HL-60 (cell line): ENCODE measurements at regions not wholly inside any gene's neighbourhood (a gene's known extent, or its start where the extent isn't known, plus 50 kb on each side); places are given as distances from the start of the nearest gene placed in this dataset.

Experiments
- DNase-seq, 2 experiments: peaks; one replicate each; pipeline ENCODE4 v3.0.0-alpha.2; 2010 to 2020; ENCODE audit warnings: low read depth in 1 of 2, low spot score in 1 of 2
- H3K27ac ChIP-seq: fragments of 250-450 bp; sonication (Bioruptor Pico); replicated peaks from 2 replicates; pipeline ENCODE4 v1.5.1; 2020; ENCODE audit warnings: mild to moderate bottlenecking, moderate library complexity
- H3K27me3 ChIP-seq: fragments of 250-450 bp; sonication (Bioruptor Pico); 2 replicates; pipeline ENCODE4 v1.5.1; 2021; ENCODE audit warnings: mild to moderate bottlenecking, moderate library complexity; ENCODE audit not compliant: insufficient read depth, poor library complexity, severe bottlenecking
- H3K4me3 ChIP-seq: replicated peaks from 2 replicates; pipeline ENCODE4 v1.5.1; 2011; ENCODE audit warnings: mild to moderate bottlenecking, control low read depth, low read length; ENCODE audit not compliant: insufficient read depth
- CTCF ChIP-seq: IDR thresholded peaks from one replicate; pipeline ENCODE4 v1.5.1; 2011; ENCODE audit warnings: low read length, control low read depth, inconsistent platforms; ENCODE audit not compliant: insufficient read depth
- GABPA ChIP-seq: IDR thresholded peaks from 2 replicates; pipeline ENCODE4 v1.6.1; 2012; ENCODE audit warnings: low read depth
- POLR2AphosphoS5 ChIP-seq: IDR thresholded peaks from 2 replicates; pipeline ENCODE4 v1.6.1; 2012; ENCODE audit warnings: low read depth
- REST ChIP-seq: IDR thresholded peaks from 2 replicates; pipeline ENCODE4 v1.6.1; 2012; ENCODE audit warnings: low read depth; ENCODE audit not compliant: insufficient replicate concordance
- SPI1 ChIP-seq: IDR thresholded peaks from 2 replicates; pipeline ENCODE4 v1.6.1; 2012; ENCODE audit warnings: low read depth, mild to moderate bottlenecking, borderline replicate concordance

- DNase-seq, result no peak
- TF ChIP-seq POLR2AphosphoS5, result no peak
- no peak overlapping the region for H3K4me3 ChIP-seq
- H3K27me3 ChIP-seq, result no peaks in the 10 kb centered on the region
- H3K27ac ChIP-seq, result no peak overlapping the region
Measured at GRCh38 chr5:112686675-112687074, 51.0 kb upstream of the APC start.

GRCh38 chr5:112687306-112687705 lies 50.4 kb upstream of the APC start:
- TF ChIP-seq CTCF (no peak), POLR2AphosphoS5 (no peak), GABPA (no peak), SPI1 (no peak), REST (no peak)
- Histone ChIP-seq H3K27ac (no peak overlapping the region), H3K4me3 (no peak overlapping the region), H3K27me3 (no peaks in the 10 kb centered on the region)
- DNase-seq, result no peak
